GM12878 (cell line): ENCODE measurements at regions not wholly inside any gene's neighbourhood (a gene's known extent, or its start where the extent isn't known, plus 50 kb on each side); places are given as distances from the start of the nearest gene placed in this dataset.

Experiments used
- CTCF ChIP-seq, 3 experiments: IDR thresholded peaks in 2 of 3; conservative IDR thresholded peaks in 1 of 3; 2 replicates each; pipeline ENCODE4 v1.5.1; 2011; ENCODE audit warnings: low read depth in 3 of 3, low read length in 3 of 3, mild to moderate bottlenecking in 3 of 3, control low read depth in 2 of 3, moderate library complexity in 2 of 3, inconsistent platforms in 1 of 3, mixed read lengths in 1 of 3; ENCODE audit not compliant: control insufficient read depth in 2 of 3, insufficient read depth in 1 of 3; ENCODE audit errors: extremely low read depth in 1 of 3
- E4F1 ChIP-seq: fragments of 450-650 bp; IDR thresholded peaks from 2 replicates; pipeline ENCODE4 v1.6.1; 2018; ENCODE audit warnings: borderline replicate concordance, mild to moderate bottlenecking; ENCODE audit not compliant: partially characterized antibody
- POLR2AphosphoS5 ChIP-seq: IDR thresholded peaks from 2 replicates; pipeline ENCODE4 v1.6.1; 2011; ENCODE audit warnings: mild to moderate bottlenecking, low read length, inconsistent platforms
- REST ChIP-seq: IDR thresholded peaks from 2 replicates; pipeline ENCODE4 v1.6.1; 2012; ENCODE audit warnings: mild to moderate bottlenecking, low read depth, low read length
- ZNF274 ChIP-seq: IDR thresholded peaks from one replicate; pipeline ENCODE4 v1.8.0; 2011; ENCODE audit not compliant: insufficient read length, insufficient read depth

GRCh38 chr4:11821772-11822430, 393.2 kb upstream of the HS3ST1 start:
- TF ChIP-seq ZNF274 (no peak), REST (no peak), CTCF (IDR thresholded peaks at IDR 0.05 in 2 of 3, conservative IDR thresholded peaks at IDR 0.05 in 1 of 3; ENCODE audit: control insufficient read depth in 2 of 3, extremely low read depth in 1 of 3, insufficient read depth in 1 of 3, low read depth in 3 of 3, low read length in 3 of 3) (no peak), E4F1 (no peak), POLR2AphosphoS5 (no peak)
